ENCODE measurements at regions not wholly inside any gene's neighbourhood (a gene's known extent, or its start where the extent isn't known, plus 50 kb on each side); places are given as distances from the start of the nearest gene placed in this dataset.

DNA sequence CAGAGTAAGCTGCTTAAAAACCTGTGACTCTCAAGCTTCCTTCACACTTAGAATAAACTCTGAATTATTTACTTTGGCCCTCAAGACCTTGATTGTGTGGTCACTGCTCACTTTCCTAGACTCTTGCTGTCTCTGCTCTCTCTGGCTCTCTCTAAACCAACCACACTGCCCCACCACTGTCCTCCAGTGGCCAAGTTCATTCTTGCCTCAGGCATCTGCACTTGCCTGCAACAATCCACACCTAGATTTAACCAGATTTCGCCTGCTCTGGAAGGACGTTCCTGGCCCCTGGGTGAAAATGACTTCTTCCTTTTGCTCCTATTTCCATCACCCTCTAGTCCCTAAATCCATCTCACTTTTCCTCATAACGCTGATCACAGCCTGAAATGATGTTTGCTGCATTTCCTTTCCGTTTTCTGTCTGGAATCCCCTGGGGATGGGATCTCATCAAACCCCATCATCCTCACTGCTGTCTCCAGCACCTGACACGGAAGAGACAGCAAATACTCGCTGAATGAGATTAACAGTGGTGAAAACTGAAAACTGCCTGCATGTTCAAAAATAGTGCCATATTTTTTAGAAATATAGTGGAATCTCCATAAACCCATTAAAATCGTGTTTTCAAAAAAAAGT is 232.6 kb downstream of the UQCRFS1 start:
- TF ChIP-seq POLR2A (IDR thresholded peaks at IDR 0.05; ENCODE audit: low read depth, low read length) (no peak), POLR2AphosphoS5 (IDR thresholded peaks at IDR 0.05; ENCODE audit: low read depth, low read length) (no peak), SPI1 (IDR thresholded peaks at IDR 0.05; ENCODE audit: low read depth, low read length) (no peak), POU2F2 (IDR thresholded peaks at IDR 0.05; ENCODE audit: low read depth, low read length) (no peak), TAF1 (IDR thresholded peaks at IDR 0.05; ENCODE audit: low read depth, low read length) (no peak), PAX5 (IDR thresholded peaks at IDR 0.05; ENCODE audit: insufficient read depth, low read length, severe bottlenecking) (no peak)
- DNase-seq (ENCODE audit: insufficient read length, low spot score) (no peak), FAIRE-seq (no peak)

DNA sequence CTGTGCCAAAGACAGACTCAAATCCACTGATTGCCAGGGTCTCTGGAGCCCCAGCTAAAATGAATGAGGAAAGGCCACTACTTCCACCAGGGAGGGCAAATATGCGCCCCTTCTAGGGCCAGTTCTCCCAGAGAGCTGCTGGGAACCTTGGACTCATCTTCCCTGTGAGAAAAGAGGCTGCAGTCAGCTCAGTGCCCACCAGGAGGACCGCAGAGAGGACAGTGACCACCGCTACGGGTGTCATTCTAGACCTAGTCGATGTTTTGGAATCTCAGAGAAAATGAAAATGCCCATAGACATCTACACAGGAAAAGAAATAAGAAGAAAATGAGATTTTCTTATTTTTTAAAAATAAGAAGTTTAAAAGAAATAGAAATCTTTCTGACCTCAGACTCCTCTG is 235.1 kb downstream of the UQCRFS1 start:
- DNase-seq (ENCODE audit: insufficient read length, low spot score): no peak
- FAIRE-seq: no peak
- TF ChIP-seq SPI1 (IDR thresholded peaks at IDR 0.05; ENCODE audit: low read depth, low read length): no peak
- no peak for TF ChIP-seq POLR2AphosphoS5 (IDR thresholded peaks at IDR 0.05; ENCODE audit: low read depth, low read length)
- TF ChIP-seq TAF1 (IDR thresholded peaks at IDR 0.05; ENCODE audit: low read depth, low read length): no peak
- TF ChIP-seq POLR2A (IDR thresholded peaks at IDR 0.05; ENCODE audit: low read depth, low read length): no peak
- no peak for TF ChIP-seq POU2F2 (IDR thresholded peaks at IDR 0.05; ENCODE audit: low read depth, low read length)
- TF ChIP-seq PAX5 (IDR thresholded peaks at IDR 0.05; ENCODE audit: insufficient read depth, low read length, severe bottlenecking): no peak

DNA sequence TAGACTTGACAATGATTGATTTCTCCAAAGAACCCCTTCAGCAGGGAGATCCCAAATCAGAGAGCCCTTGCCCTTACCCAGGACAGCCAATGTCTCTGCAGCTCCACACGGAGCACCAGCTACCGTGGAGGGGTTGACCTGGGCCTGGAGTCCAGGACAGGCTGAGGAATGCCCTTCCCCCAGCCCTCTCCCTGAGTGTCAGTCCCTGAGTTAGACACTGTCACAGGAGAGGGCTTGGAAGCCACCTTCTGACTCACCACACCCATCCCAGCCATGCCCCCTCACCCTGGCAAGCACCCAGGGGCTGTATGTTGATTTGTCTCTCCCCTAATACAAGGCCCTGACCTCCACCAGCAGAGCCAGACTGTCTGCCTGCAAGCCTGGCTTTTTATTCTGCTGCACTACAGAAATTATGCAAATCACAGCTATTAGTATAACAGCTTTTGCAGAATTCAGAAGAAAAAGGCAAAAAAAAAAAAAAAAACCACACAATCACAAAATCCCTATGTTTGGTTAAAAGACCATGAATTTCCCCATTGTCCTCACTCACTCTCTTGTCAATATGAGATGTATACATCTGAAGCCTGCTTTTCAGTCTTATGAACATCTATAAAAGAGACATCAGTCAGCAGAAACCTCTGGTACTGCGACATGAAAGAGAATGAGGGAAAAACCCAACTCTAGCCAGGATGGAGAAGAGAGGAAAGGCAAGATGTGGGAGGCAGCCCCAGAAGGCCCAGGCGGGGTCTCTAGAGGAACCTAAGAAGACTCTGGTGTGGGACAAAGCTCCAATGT is 240.7 kb downstream of the UQCRFS1 start:
- FAIRE-seq: no peak
- DNase-seq (ENCODE audit: insufficient read length, low spot score): no peak
- no peak for TF ChIP-seq SPI1 (IDR thresholded peaks at IDR 0.05; ENCODE audit: low read depth, low read length)

DNA sequence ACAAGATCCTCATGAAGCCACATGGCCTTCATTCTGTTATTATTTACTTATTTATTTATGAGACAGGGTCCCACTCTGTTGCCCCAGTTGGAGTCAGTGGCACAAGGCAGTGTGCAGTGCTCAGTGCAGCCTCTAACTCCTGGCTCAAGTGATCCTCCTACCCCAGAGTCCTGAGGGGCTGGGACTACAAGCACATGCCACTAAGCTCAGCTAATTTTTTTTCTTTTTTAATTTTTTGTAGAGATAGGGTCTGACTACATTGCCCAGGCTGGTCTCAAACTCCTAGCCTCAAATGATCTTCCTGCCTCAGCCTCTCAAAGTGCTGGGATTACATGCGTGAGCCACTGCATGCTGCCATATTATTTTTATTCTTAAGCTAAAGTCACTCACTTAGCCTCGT is 241.4 kb downstream of the UQCRFS1 start:
- no peak for TF ChIP-seq POLR2AphosphoS5 (IDR thresholded peaks at IDR 0.05; ENCODE audit: low read depth, low read length)
- FAIRE-seq (no peak), DNase-seq (ENCODE audit: insufficient read length, low spot score) (no peak)

DNA sequence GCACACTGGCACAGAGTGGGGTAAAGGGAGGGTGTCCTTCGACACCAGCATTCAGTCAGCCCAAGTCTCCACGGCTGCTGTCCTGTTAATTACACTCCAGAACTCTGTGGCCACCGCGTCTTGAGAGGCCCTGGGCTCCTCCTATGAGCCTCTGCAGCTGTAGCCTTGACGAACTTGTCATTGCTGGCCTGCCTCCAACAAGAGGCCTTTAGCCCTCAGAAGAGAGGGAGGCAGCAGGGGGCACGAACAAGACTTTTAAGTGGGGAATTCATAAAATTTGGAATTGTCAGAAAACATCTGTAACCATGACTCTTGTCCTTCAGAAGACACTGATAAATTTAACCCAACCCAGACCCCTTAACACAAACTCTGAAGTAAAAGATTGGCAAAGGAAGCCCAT is 241.9 kb downstream of the UQCRFS1 start:
- TF ChIP-seq POU2F2 (IDR thresholded peaks at IDR 0.05; ENCODE audit: low read depth, low read length) (no peak), POLR2AphosphoS5 (IDR thresholded peaks at IDR 0.05; ENCODE audit: low read depth, low read length) (no peak), SPI1 (IDR thresholded peaks at IDR 0.05; ENCODE audit: low read depth, low read length) (no peak), TAF1 (IDR thresholded peaks at IDR 0.05; ENCODE audit: low read depth, low read length) (no peak), POLR2A (IDR thresholded peaks at IDR 0.05; ENCODE audit: low read depth, low read length) (no peak), PAX5 (IDR thresholded peaks at IDR 0.05; ENCODE audit: insufficient read depth, low read length, severe bottlenecking) (no peak)
- FAIRE-seq (no peak), DNase-seq (ENCODE audit: insufficient read length, low spot score) (no peak)

DNA sequence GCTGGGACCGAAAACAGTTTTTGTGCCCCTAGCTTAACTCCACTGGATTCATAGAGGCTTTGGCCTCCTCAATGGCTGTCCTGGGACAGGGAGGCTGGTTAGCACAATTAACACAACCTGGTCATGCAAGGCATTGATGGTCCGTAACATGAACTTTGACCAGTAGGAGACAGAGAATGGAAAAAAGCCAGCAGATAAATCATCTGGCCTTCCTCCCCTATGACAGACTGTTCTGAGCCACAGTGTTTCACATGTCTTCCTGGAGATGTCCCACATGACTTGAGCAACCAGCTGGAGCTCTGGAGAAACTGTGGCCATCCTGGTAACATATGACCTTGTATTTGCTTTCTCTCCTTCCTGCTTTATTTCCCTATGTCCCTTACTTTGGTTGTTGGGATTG is 244.2 kb downstream of the UQCRFS1 start:
- DNase-seq (ENCODE audit: insufficient read length, low spot score) (no peak), FAIRE-seq (no peak)
- TF ChIP-seq POLR2AphosphoS5 (IDR thresholded peaks at IDR 0.05; ENCODE audit: low read depth, low read length) (no peak), SPI1 (IDR thresholded peaks at IDR 0.05; ENCODE audit: low read depth, low read length) (no peak), POU2F2 (IDR thresholded peaks at IDR 0.05; ENCODE audit: low read depth, low read length) (no peak), TAF1 (IDR thresholded peaks at IDR 0.05; ENCODE audit: low read depth, low read length) (no peak), PAX5 (IDR thresholded peaks at IDR 0.05; ENCODE audit: insufficient read depth, low read length, severe bottlenecking) (no peak), POLR2A (IDR thresholded peaks at IDR 0.05; ENCODE audit: low read depth, low read length) (no peak)

DNA sequence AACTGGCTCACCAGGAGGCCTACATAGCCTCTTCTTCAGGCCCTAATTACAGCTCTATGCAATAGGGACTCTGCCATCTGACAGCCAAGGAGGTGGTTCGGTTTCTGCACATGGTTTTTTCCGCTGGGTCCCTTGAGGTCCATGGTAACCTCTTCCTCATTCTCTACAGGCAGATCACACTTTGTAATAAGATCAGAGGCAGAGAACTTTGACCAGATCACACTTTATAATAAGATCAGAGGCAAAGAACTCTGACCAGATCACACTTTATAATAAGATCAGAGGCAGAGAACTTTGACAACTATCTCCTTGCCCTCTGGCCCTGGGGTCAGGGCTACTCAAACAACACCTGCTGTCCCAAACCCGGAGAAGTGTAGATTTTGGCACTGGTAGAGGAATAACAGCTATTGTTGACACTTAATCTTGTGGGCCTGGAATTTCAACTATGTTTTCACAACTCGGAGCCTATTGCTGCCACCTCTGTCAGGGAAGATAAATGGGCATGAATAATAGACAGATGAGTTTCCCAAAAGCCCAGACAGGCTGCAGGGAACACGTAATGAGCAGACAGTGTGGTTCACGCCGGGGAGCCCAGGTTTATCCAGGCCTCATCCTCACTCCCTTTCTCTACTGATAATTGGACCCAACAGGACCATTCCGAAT is 246.1 kb downstream of the UQCRFS1 start:
- DNase-seq (ENCODE audit: insufficient read length, low spot score): no peak
- TF ChIP-seq POLR2AphosphoS5 (IDR thresholded peaks at IDR 0.05; ENCODE audit: low read depth, low read length): no peak
- no peak for TF ChIP-seq POU2F2 (IDR thresholded peaks at IDR 0.05; ENCODE audit: low read depth, low read length)
- FAIRE-seq: no peak

DNA sequence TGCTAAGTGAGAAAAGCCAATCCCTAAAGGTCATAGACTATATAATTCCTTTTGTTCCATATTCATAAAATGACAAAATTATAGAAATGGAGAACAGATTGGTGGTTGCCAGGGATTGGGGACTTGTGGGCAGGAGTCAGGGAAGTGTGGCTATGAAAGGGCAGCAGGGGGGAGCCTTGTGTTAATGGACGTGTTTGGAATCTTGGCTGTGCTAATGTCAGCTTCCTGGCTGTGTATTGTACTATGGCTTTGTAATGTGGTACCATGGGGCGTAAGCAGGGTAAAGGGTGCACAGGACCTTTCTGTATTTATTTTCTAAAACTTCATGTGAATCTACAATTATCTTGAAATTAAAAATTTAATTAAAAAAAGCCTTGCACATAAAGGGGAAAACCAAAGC is 248.5 kb downstream of the UQCRFS1 start:
- no peak for DNase-seq (ENCODE audit: insufficient read length, low spot score)
- TF ChIP-seq POU2F2 (IDR thresholded peaks at IDR 0.05; ENCODE audit: low read depth, low read length) (no peak), SPI1 (IDR thresholded peaks at IDR 0.05; ENCODE audit: low read depth, low read length) (no peak), TAF1 (IDR thresholded peaks at IDR 0.05; ENCODE audit: low read depth, low read length) (no peak), POLR2A (IDR thresholded peaks at IDR 0.05; ENCODE audit: low read depth, low read length) (no peak), POLR2AphosphoS5 (IDR thresholded peaks at IDR 0.05; ENCODE audit: low read depth, low read length) (no peak), PAX5 (IDR thresholded peaks at IDR 0.05; ENCODE audit: insufficient read depth, low read length, severe bottlenecking) (no peak)
- no peak for FAIRE-seq

DNA sequence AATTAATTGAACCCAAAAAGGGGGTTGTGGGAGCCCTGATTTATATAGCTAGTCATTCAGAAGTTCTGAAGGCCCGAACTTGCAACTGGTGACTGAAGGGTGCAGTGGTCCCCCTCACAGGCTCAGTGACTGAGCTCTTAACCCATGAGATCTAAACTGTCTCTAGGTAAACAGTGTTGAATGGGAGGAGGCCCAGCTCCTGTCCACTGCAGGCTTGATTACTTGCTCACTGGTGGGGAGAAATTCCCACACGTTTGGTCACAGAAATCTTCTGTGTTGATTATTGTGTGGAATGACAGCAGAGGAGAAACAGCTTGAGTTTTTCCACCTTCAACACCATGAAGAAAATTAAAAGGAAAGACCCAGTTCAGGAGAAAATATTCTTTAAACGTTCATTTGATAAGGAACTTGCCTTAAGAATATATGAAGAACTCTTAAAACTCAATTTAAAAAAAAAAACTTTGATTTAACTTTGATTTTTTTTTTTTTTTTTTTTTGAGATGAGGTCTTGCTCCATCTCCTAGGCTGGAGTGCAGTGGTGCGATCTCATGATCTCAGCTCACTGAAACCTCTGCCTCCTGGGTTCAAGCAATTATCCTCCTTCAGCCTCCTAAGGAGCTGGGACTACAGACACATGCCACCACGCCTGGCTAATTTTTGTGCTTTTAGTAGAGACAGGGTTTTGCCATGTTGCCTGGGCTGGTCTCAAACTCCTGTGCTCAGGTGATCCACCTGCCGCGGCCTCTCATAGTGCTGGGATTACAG is 249.3 kb downstream of the UQCRFS1 start:
- FAIRE-seq (no peak), DNase-seq (ENCODE audit: insufficient read length, low spot score) (no peak)
- TF ChIP-seq SPI1 (IDR thresholded peaks at IDR 0.05; ENCODE audit: low read depth, low read length): no peak

Measured in GM12891 (cell line).